ELR (cell line): ENCODE measurements at regions not wholly inside any gene's neighbourhood (a gene's known extent, or its start where the extent isn't known, plus 50 kb on each side); places are given as distances from the start of the nearest gene placed in this dataset.

Experiments used
- DNase-seq: peaks from one replicate; pipeline ENCODE4 v3.0.0-alpha.2; 2015; ENCODE audit warnings: low read depth

DNA sequence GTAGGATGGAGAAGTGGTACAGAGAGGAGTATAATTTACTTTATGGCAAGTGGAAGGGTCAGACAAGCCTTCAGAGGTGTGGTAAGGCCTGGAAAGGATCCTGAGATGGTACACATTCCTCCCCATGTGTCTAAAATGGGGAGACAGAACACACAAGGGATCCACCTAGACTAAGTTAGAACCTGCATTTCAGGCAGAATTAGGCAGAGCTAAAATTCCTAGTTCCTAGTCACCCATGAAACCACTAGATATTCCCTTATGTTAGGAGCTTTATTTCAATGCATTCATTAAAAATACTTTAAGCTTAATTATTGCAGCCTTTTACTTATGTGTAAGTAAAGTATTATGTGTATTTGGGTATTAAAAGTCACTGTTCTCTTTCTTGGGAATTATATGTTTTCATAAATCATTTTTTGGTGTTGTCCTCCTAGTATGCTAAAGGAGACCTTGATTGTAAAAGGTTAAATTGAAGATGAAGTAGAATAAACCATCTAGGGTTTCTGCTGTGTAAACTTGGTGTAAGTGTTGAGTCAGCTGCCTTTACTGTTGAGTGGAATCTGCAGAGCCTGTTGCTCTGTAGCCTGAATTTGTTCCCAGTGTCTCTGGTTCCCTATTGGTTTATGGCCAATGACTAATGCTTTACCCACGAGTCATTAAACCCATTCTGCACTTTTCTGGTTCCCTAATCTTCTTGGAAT, 423.2 kb downstream of the ATP23 start:
- DNase-seq: peak; percentile 99

DNA sequence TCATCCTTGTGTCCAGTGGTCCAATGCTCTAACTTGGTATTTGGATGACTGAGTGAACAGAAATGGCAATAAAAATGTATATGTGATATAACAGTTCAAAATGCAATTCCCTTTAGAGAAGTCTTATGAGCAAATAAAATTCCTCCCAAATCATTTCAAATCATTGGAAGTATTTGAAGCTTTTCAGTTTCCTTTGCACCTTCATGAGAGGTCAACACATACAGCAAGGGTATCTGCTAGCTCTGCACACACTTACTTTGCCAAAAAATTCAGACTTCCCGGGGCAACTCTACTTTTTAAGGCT, 423.7 kb downstream of the ATP23 start:
- DNase-seq: no peak

DNA sequence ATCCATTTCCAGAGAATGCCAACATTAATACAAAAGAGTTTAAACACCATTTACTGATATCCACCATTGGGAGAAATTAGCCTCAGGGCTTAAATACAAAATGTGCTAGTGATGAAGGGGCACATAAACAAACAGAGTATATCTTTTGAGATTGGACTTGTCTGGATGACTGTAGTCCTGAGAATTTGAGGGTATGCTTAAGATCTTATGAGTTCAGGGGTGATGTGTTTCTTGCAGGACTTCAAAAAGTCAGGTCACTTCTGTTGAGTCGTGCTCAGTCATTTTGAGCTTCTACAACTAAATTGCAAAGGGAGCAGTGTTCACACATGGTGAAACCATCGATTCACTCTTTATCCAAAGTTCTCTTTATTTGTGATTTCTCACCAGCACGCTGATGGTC, 425.7 kb downstream of the ATP23 start:
- peak; percentile 70 for DNase-seq

DNA sequence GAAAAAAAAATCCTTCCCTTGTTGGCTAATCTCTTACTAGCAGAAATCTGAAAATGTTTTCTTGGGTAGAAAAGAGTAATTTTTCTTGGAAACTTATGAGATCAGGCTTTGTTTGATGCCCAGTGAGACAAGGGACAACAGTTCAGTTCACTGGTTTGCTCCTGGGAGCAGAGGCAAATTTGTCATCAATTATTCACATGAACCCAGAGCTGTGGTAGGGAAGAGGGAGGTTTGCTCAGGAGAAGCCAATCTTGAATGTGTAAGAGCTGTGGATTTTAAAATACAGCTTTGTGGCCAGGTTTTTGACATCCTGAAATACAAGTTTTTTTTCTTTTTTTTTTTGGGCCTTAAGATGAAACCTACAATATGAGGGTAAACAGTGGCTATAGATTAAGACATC, 426.6 kb downstream of the ATP23 start:
- DNase-seq: peak; percentile 54

DNA sequence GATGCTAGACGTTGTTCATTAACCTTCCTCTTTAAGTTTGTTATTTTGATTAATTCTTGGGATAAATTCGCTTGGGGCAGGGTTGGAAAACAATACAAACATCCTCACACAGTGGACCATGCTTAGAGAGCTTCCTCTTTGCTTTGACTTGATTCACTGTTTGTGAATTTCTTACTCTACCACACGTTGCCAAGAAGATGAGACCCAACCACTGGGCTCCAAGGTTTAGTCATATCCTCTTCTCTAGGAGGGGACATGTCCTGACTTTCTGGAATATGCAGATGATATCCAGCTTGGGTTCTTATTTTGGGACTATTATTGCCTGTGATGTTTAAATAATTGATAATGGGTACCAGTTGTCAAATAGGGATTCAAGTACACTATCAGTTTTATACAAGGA, 428.2 kb downstream of the ATP23 start:
- peak; percentile 68 for DNase-seq

DNA sequence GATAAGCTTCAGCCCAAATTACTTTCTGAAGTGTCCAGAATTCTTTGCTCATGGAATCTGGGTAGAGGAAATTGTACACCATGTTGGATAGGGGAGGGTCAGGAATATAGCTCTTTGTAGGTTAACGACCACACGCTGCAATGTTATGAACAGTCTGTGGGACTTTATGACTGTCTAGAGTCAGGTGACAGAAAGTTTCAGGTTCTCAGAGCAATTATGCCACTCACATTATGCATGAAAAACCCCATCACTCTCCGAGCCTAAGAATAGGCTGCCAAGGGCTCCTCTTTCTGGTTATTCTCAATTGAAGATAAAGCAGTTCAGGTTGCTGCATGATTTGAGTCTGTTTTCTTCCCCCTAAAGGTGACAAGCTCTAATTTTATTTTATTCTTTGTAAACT, 430.9 kb downstream of the ATP23 start:
- DNase-seq: no peak

DNA sequence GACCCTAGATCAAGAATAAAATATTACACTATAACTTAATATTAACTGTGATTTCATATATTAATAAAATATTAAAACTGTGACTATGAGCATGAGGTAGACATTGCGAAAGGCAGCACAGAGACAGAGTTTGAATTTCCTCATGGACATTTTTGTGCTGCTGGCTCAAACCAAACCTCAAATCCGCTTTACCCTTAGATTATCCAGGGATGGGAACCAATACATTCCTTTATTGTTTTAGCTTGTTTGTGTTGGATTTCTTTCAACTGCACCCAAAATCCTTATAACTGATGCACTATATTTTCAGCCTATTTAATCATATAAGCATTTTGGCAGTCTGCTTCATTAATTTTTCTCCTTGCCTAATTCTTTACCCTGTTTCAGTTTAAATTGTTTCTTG, 436.7 kb downstream of the ATP23 start:
- DNase-seq: no peak

DNA sequence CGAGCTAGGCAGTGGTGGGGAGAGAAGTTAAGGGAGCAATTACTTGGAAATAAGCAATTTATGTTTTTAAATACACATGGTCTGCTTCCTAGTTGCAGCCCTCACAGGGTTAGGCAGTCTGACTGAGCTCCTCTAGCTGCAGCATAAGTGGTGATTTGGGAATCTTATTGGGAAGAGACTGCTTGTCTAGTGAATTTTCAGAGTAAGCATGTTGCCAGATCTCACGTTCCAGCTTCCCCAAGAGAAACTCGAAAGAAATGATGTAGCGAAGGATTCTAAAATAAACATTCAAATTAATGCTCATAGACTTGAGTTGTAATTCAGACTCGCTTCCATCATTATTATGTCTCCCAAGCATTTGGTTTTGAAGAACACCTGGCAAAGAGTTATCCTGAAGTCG, 440.2 kb downstream of the ATP23 start:
- no peak for DNase-seq

DNA sequence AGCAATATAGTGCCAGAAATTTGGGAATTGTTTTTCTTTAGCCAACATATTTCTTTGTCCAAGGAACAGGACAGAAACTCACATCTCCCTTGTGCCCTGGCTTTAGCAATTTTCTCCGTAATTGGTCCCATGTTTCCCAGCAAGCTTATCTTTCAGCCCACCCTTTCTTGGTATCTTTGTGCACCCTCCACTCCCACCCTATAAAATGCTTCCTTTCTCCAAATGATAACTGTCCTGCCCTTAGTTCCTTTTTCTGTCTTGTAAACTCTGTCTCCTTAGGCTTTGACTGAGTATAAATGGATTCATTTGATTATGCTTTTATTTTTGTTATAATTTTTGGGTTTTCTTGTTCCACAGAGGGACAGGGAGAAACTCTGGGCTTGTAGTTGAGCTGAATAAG, 442.8 kb downstream of the ATP23 start:
- DNase-seq: no peak

DNA sequence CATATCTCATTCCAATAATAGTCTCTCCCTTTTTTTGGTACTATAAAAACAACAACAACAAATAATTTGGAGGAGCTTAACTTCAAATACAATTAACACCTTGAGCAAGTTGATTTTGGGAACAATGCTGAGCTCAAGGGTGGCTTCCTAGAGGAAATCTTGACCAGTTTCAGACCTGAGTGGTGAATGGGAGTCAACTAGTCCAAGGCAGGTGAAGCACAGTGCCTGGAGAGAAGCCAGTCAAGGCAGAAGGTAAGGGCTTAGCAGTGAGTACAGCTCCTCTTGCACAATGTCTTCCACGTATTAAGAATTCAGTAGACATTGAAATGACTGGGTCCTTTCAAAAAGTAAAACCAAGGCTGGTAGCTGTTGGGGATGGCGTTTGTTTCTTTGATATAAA, 444.8 kb downstream of the ATP23 start:
- DNase-seq: no peak

DNA sequence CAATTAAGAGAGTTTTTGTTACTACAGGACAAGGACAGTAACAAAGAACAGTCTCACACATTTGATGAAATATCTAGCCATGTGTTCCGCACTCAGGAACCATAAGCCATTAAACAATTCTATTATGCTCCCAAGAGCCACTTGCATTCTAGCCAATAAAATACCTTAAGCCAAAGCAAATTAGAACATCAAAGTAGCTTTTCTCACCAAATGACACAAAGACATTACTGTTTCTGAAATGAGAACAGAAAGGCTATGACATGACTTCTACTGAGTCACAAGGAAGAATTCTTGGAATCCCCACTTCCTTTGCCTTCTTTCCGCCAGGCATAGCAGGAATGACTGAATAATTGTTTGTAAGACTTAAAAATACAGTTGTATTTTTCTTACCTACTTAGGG, 445.8 kb downstream of the ATP23 start:
- DNase-seq: peak; percentile 92

DNA sequence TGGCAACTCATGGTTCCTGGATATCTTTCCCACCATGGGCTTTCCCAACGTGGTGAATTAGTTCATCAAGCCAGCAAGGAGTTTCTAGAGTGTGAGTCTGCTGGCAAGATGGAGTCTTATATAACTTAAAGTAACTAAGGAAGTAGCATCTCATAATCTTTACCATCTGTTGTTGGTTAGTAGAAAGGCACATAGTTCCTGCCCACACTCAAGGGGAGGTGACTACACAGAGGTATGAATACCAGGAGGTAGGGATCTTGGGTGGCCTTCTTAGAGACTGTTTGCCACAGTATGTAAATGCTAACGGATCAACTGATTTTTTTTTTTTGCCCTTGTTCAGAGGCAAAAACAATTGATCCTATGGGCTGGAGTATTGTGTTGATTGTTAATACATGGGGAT, 446.9 kb downstream of the ATP23 start:
- DNase-seq: peak; percentile 18

DNA sequence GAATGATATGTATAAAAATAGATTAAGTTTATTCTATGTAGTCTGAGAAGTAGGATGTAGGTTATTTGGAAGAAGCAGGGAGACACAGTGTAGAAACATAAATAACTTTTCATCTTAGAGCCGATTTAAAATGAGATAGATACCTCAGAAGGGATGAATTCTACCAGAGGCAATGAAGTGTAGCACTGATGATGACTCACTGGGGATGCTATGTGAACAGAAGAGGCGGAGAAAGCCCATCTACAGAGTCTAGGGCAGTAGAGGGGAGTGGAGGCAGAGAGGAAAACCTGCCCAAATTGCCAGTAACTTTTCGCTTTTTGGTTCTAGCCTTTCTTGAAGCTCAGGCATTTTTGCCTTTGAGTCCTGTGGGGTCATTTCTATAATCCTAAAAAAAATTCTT, 451.8 kb downstream of the ATP23 start:
- peak; percentile 75 for DNase-seq

DNA sequence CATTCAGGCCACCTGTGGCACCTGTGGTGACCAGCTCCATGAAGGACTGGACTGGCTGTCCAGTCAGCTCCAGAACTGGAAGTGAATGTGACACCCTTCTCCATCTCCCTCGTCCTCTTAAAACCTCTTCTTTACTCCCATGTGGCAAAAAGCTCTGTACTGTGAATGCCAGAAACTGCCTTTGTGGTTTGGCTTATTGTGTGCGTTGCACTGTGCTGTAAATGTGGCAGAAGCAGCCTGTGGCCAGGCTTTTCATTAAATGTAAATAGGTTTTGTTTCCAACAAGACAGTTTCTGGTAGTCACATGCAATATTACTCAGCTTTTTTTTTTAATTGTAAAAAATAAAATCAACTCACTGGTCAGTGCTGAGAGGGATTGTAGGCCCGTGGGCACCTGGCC, 453.7 kb downstream of the ATP23 start:
- DNase-seq: no peak

DNA sequence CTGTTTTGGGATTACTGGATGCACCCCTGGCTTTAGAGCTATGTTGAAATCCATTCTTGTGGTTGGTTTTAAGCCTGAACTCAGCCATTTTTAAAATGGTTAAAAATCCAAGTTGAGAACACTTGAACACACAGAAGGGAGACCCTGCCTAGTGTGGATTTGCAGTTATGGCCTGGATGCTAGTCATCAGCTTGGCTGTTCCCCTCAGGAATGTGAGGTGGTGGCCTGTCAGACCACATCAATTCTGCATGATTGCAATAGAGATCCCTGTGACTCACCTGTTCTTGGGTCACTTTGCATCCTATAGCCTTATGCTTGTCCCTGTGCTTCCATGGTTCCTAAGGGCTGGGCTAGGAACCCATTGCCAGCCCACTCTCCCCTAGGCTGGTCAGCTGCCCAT, 454.1 kb downstream of the ATP23 start:
- peak; percentile 75 for DNase-seq

DNA sequence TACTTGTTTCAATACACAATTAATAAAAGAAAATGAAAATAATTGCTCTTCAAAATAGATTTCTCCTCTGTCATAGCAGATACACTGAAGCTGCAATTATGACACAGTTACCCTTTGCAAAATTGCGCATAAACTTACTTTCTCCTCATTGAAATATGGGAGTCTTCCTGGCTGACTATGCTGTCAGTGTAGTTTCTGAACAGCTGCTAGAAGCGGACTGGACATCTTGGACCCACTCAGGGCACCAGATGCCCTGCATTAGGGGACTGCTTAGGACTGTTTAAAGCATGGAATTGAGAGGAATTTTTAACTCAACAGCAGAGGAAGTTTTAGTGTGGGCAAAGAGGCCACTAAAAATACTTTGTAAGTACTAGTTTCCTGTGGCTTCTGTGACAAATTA, 454.9 kb downstream of the ATP23 start:
- DNase-seq: no peak

DNA sequence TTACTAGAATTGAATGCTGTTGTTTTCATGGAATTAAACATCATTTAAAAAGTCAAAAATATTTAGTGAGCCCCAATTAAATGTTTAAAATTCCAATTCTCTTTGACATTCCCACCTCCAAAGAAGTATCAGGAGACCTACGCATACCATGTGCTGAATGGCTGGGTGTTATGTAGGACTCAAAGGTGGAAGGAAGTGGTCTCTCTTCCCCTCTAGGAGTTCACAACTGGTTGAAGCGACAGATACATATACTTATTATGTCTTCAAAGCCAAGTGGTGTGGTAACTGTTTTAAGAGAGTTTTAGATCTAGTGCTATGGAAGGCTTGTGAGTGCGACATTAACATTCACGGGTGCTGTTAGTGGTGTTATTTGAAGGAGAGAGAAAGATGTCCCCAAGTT, 464.0 kb downstream of the ATP23 start:
- no peak for DNase-seq

DNA sequence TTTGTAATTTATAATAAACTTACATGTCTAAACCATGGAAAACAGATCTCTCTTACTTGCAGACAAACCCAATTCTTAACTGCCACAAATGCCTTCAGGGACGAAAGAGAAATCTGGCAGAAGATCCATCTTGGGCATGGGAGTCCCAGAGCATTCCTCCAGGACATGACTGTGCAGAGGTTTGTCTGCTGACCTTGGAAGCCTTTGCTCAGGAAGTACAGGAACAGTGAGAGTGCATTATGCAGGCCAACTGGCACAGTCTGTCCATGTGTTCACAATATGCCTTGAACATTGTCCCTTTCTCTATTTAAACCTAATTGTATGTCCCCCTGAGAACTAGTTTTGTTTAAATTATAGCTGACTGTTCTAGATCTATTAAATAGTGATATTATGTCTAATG, 467.1 kb downstream of the ATP23 start:
- no peak for DNase-seq

DNA sequence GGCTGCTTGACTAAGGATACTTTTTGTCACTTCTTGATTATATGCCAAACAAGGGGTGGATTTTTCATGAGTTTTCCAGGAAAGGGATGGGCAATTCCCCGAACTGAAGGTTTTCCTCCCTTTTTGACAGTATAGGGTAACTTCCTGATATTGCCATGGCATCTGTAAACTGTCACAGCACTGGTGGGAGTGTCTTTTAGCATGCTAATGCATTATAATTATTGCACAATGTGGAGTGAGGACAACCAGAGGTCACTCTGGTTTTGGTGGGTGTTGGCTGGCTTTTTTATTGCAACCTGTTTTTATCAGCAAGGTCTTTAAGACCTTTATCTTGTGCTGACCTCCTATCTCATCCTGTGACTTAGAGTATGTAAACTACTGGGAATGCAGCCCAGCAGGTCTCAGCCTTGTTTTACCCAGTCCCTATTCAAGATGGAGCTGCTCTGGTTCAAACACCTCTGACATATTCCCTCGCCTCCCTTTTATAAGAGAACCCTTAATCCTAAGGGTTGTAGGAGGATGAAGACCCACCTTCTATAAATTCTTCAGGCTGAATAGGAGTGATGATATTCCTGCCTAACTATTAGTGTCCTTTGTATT, 471.2 kb downstream of the ATP23 start:
- no peak for DNase-seq

DNA sequence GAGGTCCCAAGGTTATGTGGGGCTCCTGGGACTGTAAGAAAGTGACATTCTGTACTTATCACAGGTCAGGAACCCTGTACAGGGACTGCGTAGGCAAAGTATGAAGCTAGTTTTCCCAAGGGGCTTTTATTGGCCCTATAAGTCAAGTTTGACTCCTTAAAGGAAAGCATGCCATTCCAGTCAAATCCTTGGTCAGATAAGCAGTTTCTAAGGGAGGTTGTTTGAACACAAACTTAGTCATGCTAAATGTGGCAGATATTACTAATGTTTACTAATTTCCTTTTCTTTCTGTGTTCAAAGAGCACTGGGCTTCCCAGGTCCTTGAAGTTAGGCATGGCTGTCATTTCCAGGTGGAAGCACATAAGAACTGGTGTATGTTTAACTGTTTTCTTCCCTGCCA, 472.4 kb downstream of the ATP23 start:
- DNase-seq: peak; percentile 89

DNA sequence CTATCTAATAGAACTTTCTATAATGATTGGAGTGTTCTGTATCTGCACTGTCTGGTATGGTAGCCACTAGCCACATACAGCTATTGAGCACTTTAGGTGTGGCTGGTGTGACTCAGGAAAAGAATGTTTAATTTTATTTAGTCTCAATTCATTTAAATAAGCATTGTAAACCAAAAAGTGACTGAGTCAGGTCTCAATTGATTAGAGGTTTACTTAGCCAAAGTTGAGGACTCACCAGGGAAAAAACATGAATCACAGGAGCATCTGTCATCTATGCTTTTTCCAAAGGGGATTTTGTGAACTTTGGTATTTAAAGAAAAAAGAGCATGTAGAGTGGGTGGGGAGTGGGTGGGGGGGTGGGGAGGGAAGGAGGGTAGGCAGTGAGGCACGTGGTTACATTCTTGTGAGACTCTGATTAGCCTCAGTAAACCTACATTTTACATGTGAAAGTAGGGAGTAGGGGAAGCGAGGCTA, 473.1 kb downstream of the ATP23 start:
- peak; percentile 93 for DNase-seq

DNA sequence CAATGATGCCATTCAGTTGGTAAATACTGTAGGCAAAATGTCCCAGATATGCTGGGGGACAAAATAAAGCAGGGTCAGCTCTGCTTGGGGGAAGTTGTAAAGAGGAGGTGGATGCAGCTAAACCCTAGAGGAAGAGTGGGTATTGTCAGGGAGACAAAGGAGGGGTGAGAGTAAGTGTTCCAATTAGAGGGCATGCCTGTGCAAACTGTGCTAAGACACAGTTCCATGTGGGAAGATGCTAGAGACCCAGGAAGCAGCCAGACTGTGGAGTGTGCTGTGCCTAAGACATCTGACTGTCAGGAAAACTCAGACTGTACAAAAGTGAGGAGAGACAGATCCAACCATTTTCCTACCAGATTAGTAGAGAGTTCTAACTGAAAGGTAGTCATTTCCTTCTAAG, 474.3 kb downstream of the ATP23 start:
- DNase-seq: no peak

DNA sequence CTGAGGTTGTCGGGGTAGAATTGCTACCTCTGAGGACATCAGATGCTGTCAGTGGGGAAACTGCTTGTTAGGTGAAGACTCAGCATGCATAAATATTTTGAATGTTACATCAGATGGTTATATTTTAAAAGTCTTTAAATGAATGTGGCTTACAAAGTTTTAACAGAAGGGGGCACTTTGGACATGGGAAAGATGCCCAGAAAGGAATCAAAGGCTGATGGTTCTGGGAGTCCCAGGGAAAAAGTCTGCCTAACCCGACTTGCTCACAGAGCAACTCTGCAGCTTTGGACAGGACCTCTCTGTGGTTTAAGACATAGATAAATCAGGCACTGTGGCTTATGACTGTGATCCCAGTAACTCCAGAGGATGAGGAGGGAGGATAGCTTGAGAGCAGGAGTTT, 474.9 kb downstream of the ATP23 start:
- DNase-seq: peak; percentile 76

DNA sequence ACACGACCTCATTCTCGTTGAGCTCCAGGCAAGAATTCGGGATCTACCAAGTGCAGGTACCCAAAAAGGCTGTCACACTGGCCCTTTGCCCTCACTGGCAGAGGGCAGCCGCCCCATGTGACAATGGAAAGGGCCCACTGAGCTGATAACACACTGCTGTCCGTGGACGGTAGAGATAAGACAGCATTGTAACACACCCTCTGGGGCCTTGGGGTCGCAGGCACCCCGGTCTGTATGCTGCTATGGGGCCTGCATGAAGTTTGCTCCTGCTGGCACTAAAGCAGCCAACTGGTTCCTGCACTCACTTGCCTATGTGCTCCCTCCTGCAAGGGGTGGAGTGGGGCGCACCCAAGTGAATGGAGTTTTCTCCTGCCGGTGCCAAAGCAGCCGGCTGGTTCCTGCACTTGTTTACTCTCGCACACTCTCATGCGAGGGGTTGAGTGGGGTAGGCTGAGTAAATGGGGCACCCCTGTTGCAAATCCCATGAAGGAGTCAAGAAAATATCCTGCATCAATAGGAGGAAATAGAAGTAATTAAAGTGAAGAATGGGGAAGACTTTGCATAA, 477.9 kb downstream of the ATP23 start:
- no peak for DNase-seq
